Stomach smooth muscle (tissue), 2 donors: ENCODE measurements at regions not wholly inside any gene's neighbourhood (a gene's known extent, or its start where the extent isn't known, plus 50 kb on each side); places are given as distances from the start of the nearest gene placed in this dataset.

Experiments
- H3K27ac ChIP-seq: one replicate; pipeline ENCODE4 v1.7.0; 2013; ENCODE audit warnings: mild to moderate bottlenecking, low read length, inconsistent platforms
- H3K27me3 ChIP-seq, 2 donors: one replicate each; pipeline ENCODE4 v1.7.0; 2013; ENCODE audit warnings: low read length in 2 of 2; ENCODE audit not compliant: insufficient read depth in 2 of 2, control insufficient read depth in 1 of 2
- H3K36me3 ChIP-seq, 2 donors: one replicate each; pipeline ENCODE4 v1.7.0; 2013; ENCODE audit warnings: low read length in 2 of 2; ENCODE audit not compliant: control insufficient read depth in 2 of 2, insufficient read depth in 2 of 2
- H3K4me1 ChIP-seq: one replicate; pipeline ENCODE4 v1.7.0; 2013; ENCODE audit warnings: low read length; ENCODE audit not compliant: control insufficient read depth, insufficient read depth
- H3K4me3 ChIP-seq, 2 donors: one replicate each; pipeline ENCODE4 v1.7.0; 2013; ENCODE audit warnings: low read length in 2 of 2
- H3K9ac ChIP-seq, 2 donors: one replicate each; pipeline ENCODE4 v1.7.0; 2013; ENCODE audit warnings: low read length in 2 of 2, mild to moderate bottlenecking in 1 of 2
- H3K9me3 ChIP-seq, 2 donors: one replicate each; pipeline ENCODE4 v1.7.0; 2013; ENCODE audit warnings: low read length in 2 of 2; ENCODE audit not compliant: control insufficient read depth in 2 of 2
- donor health status: healthy.
- donor health status: Pancreatic carcinoma.

DNA sequence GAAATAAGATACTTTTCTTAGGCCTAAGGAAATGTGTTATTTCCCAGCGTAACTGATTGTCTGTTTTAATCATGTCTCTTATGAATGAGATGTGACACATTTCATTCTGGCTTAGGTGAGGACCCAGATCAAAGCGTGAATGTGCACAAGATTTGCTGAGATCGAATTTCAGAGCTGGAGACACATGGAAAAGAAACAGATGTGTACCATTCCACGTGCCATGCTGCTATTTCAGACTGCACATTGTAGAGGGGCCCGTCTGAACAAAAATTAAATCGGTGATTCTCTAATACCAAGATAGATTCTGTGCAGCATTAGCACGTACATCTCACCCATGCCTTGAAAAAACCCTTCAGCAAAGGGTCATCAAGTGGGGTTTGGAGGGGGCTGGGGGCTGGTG lies 290.4 kb downstream of the AACS start:
- Histone ChIP-seq H3K27ac (no peak overlapping the region), H3K9me3 (peaks cover 2 to 9% of the 10 kb centered on the region in 2 donors), H3K36me3 (no peaks in the 10 kb centered on the region), H3K27me3 (no peaks in the 10 kb centered on the region), H3K9ac (no peak overlapping the region), H3K4me1 (no peaks in the 10 kb centered on the region), H3K4me3 (no peak overlapping the region)

DNA sequence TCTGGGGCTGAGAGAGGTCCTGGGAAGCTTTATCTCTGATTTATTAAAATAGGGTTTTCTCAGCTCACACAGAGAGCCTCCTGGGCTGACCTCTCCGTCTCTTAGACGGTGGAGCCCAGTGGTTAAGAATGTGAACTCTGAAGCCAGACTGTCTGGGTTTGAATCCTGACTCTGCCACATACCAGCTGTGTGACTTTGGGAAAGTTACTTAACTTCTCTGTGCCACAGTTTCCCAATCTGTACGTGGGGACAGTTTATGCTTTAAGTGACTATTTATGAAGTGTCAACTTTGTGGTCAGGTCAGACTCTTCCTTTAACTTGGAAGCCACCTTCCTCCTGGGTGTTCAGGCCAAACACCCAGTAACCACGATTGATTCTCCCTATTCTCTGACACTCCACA lies 290.9 kb downstream of the AACS start:
- Histone ChIP-seq H3K27ac (no peak overlapping the region), H3K4me3 (no peak overlapping the region), H3K27me3 (no peaks in the 10 kb centered on the region), H3K36me3 (no peaks in the 10 kb centered on the region), H3K4me1 (no peaks in the 10 kb centered on the region), H3K9me3 (peaks cover 2 to 9% of the 10 kb centered on the region in 2 donors), H3K9ac (no peak overlapping the region)

DNA sequence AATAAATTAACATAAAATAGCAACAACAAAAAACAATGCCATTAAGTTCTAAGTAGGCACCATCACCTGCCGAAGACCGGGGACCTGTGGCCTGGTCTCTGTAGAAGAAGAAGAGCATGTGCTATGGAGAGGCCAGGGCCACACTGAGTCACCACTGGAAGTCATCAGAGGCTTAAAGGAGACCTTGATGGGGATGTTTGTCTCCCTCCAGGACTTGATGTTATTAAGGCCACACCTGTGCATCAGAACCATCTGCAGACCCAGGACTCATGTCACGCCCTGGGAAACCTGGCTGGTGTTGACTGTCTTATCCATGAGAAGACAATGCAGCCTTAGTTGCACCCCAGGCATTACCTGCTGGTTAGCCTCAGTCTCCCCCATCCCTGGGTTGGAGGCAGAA lies 292.3 kb downstream of the AACS start:
- Histone ChIP-seq H3K9me3 (peaks cover 2 to 4% of the 10 kb centered on the region in 2 donors), H3K4me3 (no peak overlapping the region), H3K4me1 (no peaks in the 10 kb centered on the region), H3K36me3 (no peaks in the 10 kb centered on the region), H3K9ac (no peak overlapping the region), H3K27ac (no peak overlapping the region), H3K27me3 (no peaks in the 10 kb centered on the region)

DNA sequence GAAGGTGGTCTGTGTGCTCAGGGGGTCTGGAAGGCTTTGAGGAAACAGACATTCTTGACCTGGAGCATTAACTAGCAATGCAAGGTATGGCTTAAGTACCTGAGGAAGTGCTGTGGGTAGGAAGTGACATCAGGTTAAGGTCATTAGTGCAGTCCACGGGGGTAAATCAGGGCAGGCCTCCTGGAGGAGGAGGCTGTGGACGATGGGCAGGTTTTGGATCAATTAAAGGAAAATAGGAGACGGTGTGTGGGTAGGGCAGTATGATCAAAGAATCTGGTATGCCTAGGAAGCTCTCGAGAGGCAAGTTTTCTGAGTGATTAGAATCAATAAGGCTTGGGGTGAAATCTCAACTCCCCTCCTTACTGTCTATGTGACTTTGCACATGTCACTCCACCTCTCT lies 295.3 kb downstream of the AACS start:
- Histone ChIP-seq H3K27me3 (no peaks in the 10 kb centered on the region), H3K36me3 (no peaks in the 10 kb centered on the region), H3K9ac (no peak overlapping the region), H3K27ac (no peak overlapping the region), H3K9me3 (peaks cover 0 to 4% of the 10 kb centered on the region in 2 donors), H3K4me1 (no peaks in the 10 kb centered on the region), H3K4me3 (no peak overlapping the region)

DNA sequence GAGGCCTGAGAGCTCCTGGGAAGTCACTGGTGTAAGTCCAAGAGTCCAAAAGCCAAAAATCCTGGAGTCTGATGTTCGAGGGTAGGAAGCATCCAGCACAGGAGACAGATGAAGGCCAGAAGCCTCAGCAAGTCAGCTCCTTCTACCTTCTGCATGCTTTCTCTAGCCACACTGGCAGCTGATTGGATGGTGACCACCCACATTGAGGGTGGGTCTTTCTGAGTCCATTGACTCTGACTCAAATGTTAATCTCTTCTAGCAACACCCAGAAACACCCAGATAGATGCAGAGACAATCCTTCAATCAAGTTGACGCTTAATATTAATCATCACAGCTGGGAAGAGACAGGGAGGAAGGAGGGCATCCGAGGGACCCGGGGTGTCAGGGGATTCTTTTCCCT lies 305.8 kb downstream of the AACS start:
- Histone ChIP-seq H3K27me3 (no peaks in the 10 kb centered on the region), H3K27ac (no peak overlapping the region), H3K4me3 (no peak overlapping the region), H3K9ac (no peak overlapping the region), H3K4me1 (no peaks in the 10 kb centered on the region), H3K36me3 (no peaks in the 10 kb centered on the region), H3K9me3 (peaks cover 0 to 2% of the 10 kb centered on the region in 2 donors)

DNA sequence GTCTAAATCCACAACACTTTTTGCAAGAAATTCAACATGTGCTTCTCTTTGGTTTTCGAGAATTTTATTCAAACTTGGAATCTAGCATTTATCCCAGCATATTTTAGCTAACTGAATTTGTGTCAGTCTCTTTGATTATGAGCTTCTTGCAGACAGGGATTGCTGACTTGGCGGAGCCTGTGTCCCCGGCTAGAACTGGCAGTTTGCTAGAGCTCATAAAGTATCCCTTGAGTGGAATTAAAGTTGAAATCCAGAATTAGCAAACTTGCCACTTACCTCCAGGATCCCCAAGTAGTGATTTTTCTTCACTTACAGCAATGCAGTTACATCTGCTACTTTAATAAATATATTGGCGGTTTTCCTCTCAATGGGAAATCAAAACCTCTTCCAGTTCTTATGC lies 306.9 kb downstream of the AACS start:
- Histone ChIP-seq H3K4me3 (no peak overlapping the region), H3K36me3 (no peaks in the 10 kb centered on the region), H3K9me3 (peaks cover 0 to 2% of the 10 kb centered on the region in 2 donors), H3K9ac (no peak overlapping the region), H3K27me3 (no peaks in the 10 kb centered on the region), H3K4me1 (no peaks in the 10 kb centered on the region), H3K27ac (no peak overlapping the region)

DNA sequence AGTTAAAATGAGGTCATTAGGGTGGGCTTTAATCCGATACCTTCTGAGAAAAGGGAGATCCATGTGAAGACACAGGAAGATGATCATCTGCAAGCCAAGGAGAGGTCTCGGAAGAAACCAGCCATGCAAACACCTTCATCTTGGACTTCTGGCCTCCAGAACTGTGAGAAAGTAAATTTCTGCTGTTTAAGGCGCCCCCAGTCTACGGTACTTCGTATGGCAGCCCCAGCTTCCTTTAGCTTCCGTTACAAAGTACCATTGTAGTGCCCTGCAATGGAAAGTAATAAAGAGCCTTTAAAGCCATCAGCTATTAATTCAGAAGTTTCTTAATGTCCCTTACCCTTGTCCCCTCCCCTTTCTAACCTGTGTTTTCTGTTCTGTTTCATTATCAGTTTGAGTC lies 308.1 kb downstream of the AACS start:
- Histone ChIP-seq H3K9me3 (peaks cover 0 to 5% of the 10 kb centered on the region in 2 donors), H3K27ac (no peak overlapping the region), H3K9ac (no peak overlapping the region), H3K27me3 (no peaks in the 10 kb centered on the region), H3K36me3 (no peaks in the 10 kb centered on the region), H3K4me1 (no peaks in the 10 kb centered on the region), H3K4me3 (no peak overlapping the region)

DNA sequence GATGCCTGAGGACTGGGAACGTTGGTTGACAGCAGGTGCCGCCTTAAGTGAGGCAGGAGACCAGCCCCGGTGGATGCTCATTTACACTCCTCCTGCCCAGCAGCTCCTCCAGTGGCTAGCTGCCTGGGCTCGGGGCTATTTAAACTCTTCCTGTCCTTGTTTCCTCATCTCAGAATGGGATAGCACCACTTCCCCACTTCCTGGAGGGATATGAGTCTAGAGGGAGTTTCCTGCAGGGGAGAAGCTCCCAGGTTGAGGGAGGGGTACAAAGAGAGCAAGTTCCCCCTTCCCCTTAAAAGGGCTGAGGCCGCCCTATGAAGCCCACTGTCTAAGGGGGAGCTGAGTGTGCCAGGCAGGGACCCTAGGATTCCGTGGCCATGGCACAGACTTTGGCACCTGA lies 311.2 kb downstream of the AACS start:
- Histone ChIP-seq H3K4me3 (no peak overlapping the region), H3K4me1 (no peaks in the 10 kb centered on the region), H3K27ac (no peak overlapping the region), H3K27me3 (no peaks in the 10 kb centered on the region), H3K9me3 (peaks cover 0 to 5% of the 10 kb centered on the region in 2 donors), H3K36me3 (no peaks in the 10 kb centered on the region), H3K9ac (no peak overlapping the region)

DNA sequence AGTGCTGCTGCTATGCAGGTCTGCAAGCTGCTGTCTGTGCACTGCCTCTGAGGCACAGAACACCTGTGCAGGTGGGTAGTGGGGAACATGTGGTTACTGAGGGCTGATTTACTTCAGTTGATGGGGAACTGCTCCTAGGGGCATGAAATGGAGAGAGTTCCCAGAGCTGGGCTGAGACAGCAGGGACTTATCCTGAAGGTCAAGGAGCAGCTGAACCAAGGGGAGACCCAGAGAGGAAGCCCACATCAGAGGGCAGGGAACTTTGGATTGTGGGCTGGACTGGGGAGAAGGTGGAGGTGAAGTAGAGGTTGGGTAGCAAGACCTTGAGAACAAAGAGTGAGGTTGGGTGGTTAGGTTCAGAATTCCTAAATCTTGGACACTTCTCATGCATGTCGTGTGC lies 311.9 kb downstream of the AACS start:
- H3K36me3 ChIP-seq: no peaks in the 10 kb centered on the region
- H3K4me3 ChIP-seq: no peak overlapping the region
- H3K9ac ChIP-seq: no peak overlapping the region
- H3K9me3 ChIP-seq: peaks cover 0 to 6% of the 10 kb centered on the region in 2 donors
- no peaks in the 10 kb centered on the region for H3K27me3 ChIP-seq
- no peaks in the 10 kb centered on the region for H3K4me1 ChIP-seq
- H3K27ac ChIP-seq: no peak overlapping the region

DNA sequence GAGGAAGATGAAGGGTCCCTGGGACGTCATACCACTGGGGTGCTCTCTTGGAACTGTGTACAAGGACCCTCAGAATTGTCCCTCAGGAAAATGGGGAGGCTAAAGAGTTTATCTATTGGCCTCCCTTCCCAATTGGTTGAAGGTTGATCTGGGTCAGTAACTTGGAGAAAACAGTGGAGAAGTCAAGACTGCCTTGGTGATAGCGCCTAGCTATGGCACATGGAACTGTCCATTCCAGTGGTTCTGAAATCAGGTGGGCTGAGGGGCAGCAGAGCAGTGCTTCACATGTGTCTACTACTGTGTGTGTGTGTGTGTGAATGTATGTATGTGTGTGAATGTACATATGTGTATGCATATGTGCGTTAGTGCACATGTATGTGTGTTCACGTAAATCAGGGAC lies 316.1 kb downstream of the AACS start:
- Histone ChIP-seq H3K9me3 (peaks cover 2 to 6% of the 10 kb centered on the region in 2 donors), H3K27me3 (no peaks in the 10 kb centered on the region), H3K4me1 (no peaks in the 10 kb centered on the region), H3K36me3 (no peaks in the 10 kb centered on the region), H3K4me3 (no peak overlapping the region), H3K9ac (no peak overlapping the region), H3K27ac (no peak overlapping the region)

DNA sequence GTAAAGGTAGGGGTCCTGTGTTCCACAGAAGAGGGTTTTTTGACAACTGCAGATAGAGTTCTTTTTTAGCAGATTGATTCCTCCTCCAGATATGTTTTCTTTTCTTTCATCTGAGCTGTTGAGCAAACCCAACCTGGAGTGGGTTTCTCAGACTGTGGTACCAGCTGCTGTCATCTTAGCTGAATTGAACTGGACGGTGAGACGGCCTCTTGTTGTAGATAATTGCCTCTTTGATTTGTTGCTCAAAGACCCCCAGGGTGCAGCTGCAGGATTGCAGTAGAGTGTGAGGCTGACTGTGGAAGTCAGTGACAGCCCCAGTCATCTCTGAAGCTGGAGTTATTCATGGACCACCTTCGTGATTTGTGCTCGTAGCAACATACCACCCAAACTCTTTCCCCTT lies 317.7 kb downstream of the AACS start:
- H3K4me1 ChIP-seq: no peaks in the 10 kb centered on the region
- H3K27me3 ChIP-seq: no peaks in the 10 kb centered on the region
- H3K36me3 ChIP-seq: no peaks in the 10 kb centered on the region
- H3K9me3 ChIP-seq: peaks cover 2 to 8% of the 10 kb centered on the region in 2 donors
- H3K27ac ChIP-seq: no peak overlapping the region
- H3K4me3 ChIP-seq: no peak overlapping the region
- no peak overlapping the region for H3K9ac ChIP-seq
